PC-9 (cell line): ENCODE measurements at regions not wholly inside any gene's neighbourhood (a gene's known extent, or its start where the extent isn't known, plus 50 kb on each side); places are given as distances from the start of the nearest gene placed in this dataset.

ENCODE experiments used
- BruUV-seq: library from RNA; stranded (reverse); fragments of 400-500 nt; replicated peaks from 2 replicates; lab custom pipeline; 2021; lab: Mats Ljungman, UMichigan
- CTCF ChIA-PET: fragments of 300-600 bp; sonication (Branson Sonifier 250); formaldehyde crosslinking; loops from one replicate; lab custom pipeline; 2022; ENCODE audit warnings: antibody characterized with exemption; lab: Charles Lee
- POLR2A ChIA-PET: fragments of 300-600 bp; sonication (Branson Sonifier 250); formaldehyde crosslinking; loops from one replicate; lab custom pipeline; 2022; ENCODE audit warnings: antibody characterized with exemption; ENCODE audit not compliant: unreplicated experiment; lab: Charles Lee
- DNase-seq, 2 experiments: peaks; one replicate each; pipeline versions ENCODE4 v3.0.0 to v3.0.0-alpha.2; 2015 to 2022; ENCODE audit warnings: mixed read lengths in 1 of 2
- H2AFZ ChIP-seq: fragments of 200-600 bp; sonication (generic); 2 replicates; pipeline ENCODE4 v1.8.1; 2017; ENCODE audit warnings: antibody characterized with exemption
- H3F3A ChIP-seq: fragments of 200-600 bp; sonication (generic); 2 replicates; pipeline ENCODE4 v1.8.1; 2017; ENCODE audit warnings: antibody characterized with exemption, mild to moderate bottlenecking, low read depth; ENCODE audit not compliant: insufficient read depth
- H3K27ac ChIP-seq: fragments of 200-600 bp; sonication (generic); 2 replicates; pipeline ENCODE4 v1.6.1; 2016; ENCODE audit warnings: mixed run types
- H3K27me3 ChIP-seq: fragments of 200-600 bp; sonication (generic); 2 replicates; pipeline ENCODE4 v1.6.1; 2016; ENCODE audit warnings: low read depth, mixed run types; ENCODE audit not compliant: insufficient read depth
- H3K36me3 ChIP-seq: fragments of 200-600 bp; sonication (generic); 2 replicates; pipeline ENCODE4 v1.6.1; 2016; ENCODE audit warnings: low read depth, mixed run types
- H3K4me1 ChIP-seq: fragments of 200-600 bp; sonication (generic); replicated peaks from 2 replicates; pipeline ENCODE4 v1.6.1; 2016; ENCODE audit warnings: mixed run types; ENCODE audit not compliant: insufficient read depth
- H3K4me2 ChIP-seq: fragments of 200-600 bp; sonication (generic); 2 replicates; pipeline ENCODE4 v1.6.1; 2017; ENCODE audit warnings: mixed run types
- H3K4me3 ChIP-seq: fragments of 200-600 bp; sonication (generic); 2 replicates; pipeline ENCODE4 v1.6.1; 2016; ENCODE audit warnings: mixed run types
- H3K79me2 ChIP-seq: fragments of 200-600 bp; sonication (generic); 2 replicates; pipeline ENCODE4 v1.6.1; 2017; ENCODE audit warnings: low read depth, mixed run types
- H3K9me2 ChIP-seq: fragments of 200-600 bp; sonication (generic); 2 replicates; pipeline ENCODE4 v1.8.1; 2017; ENCODE audit warnings: mild to moderate bottlenecking; ENCODE audit not compliant: insufficient read depth
- H3K9me3 ChIP-seq: fragments of 200-600 bp; sonication (generic); 2 replicates; pipeline ENCODE4 v1.8.1; 2016; ENCODE audit warnings: low read depth; ENCODE audit not compliant: insufficient read depth
- H4K20me1 ChIP-seq: fragments of 200-600 bp; sonication (generic); 2 replicates; pipeline ENCODE4 v1.8.1; 2017; ENCODE audit not compliant: insufficient read depth
- EZH2 ChIP-seq: fragments of 200-600 bp; sonication (generic); IDR thresholded peaks from 2 replicates; pipeline ENCODE4 v1.8.0; 2017; ENCODE audit warnings: antibody characterized with exemption, low read depth
- intact Hi-C: fragments of 100-400 bp; cut with micrococcal nuclease; formaldehyde crosslinking; loops from one replicate; pipeline ENCODE4 v1.10.0; 2022; ENCODE audit not compliant: unreplicated experiment
- TF ChIP-seq, protein P1 (sequence below): fragments of 200-600 bp; sonication (generic); conservative IDR thresholded peaks from 2 replicates; pipeline ENCODE4 v1.6.1; 2017; ENCODE audit warnings: mixed run types, antibody characterized with exemption, mild to moderate bottlenecking, moderate library complexity

DNA sequence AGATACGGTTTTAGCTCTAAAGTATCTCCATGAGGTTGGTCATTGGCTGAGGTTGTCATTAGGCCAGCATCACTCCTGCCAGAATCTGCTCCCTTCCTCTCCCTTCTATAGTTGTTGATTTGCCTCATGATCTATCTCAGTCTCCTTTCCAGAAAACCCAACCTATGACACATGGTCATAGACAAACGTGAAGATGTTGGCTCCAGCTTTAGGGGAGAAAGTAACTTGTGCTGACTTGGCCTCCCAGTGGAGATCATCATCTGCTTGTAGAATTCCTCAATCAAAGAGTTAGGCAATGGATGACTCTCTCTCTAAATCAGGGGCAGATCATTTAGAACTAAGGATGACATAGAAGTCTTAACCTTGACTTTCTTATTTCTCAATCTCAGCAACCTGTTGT lies 894.4 kb downstream of the TTLL7 start:
- Histone ChIP-seq H4K20me1 (no peaks in the 10 kb centered on the region), H3F3A (peaks cover 12% of the 10 kb centered on the region; the same call in 1 of the 2 replicates), H3K9me3 (0 out of 2 replicates have a peak, but pooled peaks cover 17% of the 10 kb centered on the region), H3K4me1 (peaks cover 22% of the 10 kb centered on the region), H3K4me2 (no peak overlapping the region), H2AFZ (no peak overlapping the region), H3K27ac (no peak overlapping the region), H3K79me2 (no peaks in the 10 kb centered on the region), H3K36me3 (no peaks in the 10 kb centered on the region), H3K9me2 (no peaks in the 10 kb centered on the region), H3K4me3 (no peak overlapping the region), H3K27me3 (no peaks in the 10 kb centered on the region)
- no peak for DNase-seq
- ChIA-PET CTCF (no interaction called here), POLR2A (no interaction called here)
- BruUV-seq, result no TSS peak
- intact Hi-C loops, result no loop called here
- TF ChIP-seq, protein P1, sequence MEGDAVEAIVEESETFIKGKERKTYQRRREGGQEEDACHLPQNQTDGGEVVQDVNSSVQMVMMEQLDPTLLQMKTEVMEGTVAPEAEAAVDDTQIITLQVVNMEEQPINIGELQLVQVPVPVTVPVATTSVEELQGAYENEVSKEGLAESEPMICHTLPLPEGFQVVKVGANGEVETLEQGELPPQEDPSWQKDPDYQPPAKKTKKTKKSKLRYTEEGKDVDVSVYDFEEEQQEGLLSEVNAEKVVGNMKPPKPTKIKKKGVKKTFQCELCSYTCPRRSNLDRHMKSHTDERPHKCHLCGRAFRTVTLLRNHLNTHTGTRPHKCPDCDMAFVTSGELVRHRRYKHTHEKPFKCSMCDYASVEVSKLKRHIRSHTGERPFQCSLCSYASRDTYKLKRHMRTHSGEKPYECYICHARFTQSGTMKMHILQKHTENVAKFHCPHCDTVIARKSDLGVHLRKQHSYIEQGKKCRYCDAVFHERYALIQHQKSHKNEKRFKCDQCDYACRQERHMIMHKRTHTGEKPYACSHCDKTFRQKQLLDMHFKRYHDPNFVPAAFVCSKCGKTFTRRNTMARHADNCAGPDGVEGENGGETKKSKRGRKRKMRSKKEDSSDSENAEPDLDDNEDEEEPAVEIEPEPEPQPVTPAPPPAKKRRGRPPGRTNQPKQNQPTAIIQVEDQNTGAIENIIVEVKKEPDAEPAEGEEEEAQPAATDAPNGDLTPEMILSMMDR, result no peak
- no peak for TF ChIP-seq EZH2

DNA sequence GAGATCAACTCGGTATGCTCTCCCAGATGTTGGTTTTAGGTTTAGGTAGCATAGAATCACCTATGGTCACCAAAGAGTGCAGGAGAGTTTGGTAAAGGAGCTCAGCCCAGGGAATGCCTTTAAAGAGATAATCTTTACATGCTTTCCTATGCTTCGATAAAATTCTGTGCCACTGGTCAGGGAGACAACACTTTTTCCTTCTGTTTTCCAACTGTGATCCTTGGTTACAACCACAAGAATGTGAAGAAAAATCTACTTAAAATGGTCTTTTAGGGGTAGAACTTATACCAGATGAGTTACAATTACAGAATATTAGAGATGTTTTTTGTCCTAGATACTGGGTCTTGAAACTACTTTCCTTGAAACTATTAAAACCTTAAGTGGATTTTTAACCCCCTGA lies 895.6 kb downstream of the TTLL7 start:
- Histone ChIP-seq H3K27ac (peak overlapping the region; percentile 65), H3K4me3 (no peak overlapping the region), H3K27me3 (no peaks in the 10 kb centered on the region), H3K36me3 (no peaks in the 10 kb centered on the region), H3K4me2 (peak overlapping the region; percentile 18; the same call in 1 of the 2 replicates), H3K79me2 (no peaks in the 10 kb centered on the region), H3K4me1 (peaks cover 34% of the 10 kb centered on the region), H3K9me3 (0 out of 2 replicates have a peak, but pooled peaks cover 17% of the 10 kb centered on the region), H3K9me2 (no peaks in the 10 kb centered on the region), H4K20me1 (no peaks in the 10 kb centered on the region), H3F3A (peaks cover 21% of the 10 kb centered on the region), H2AFZ (no peak overlapping the region)
- DNase-seq, result no peak
- BruUV-seq, result no TSS peak
- ChIA-PET CTCF (interaction anchor here (0.7 kb wide), 1 partner anchor 24 kb away, joined by 3 read pairs; no protein-coding TSS in a partner anchor), POLR2A (no interaction called here)
- TF ChIP-seq, protein P1, result no peak
- no peak for TF ChIP-seq EZH2
- intact Hi-C loops, result no loop called here

DNA sequence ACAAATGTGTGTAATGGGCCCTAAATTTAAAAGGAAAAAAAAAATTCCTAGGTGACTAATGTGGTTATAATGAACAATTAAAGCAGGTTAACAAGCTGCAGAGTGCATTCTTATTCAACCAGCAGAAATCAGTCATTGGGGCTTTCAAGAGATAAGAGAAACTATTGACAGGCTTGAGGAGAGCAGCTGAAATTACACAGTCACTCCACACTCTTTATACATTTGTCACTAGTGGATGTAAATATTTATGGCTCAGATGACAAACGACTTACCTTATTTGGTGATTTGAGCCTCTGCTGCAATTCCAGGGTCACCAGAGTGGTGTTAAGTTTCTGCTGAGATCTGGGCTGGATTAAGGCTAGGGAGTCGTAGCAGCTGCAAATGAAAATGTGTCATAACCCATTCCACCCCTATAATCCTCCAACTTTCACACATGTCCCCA lies 896.3 kb downstream of the TTLL7 start:
- Histone ChIP-seq H3K4me1 (peaks cover 41% of the 10 kb centered on the region), H3K4me2 (peak overlapping the region; percentile 18), H3K9me3 (0 out of 2 replicates have a peak, but pooled peaks cover 17% of the 10 kb centered on the region), H3K79me2 (no peaks in the 10 kb centered on the region), H3K27ac (peak overlapping the region; percentile 65), H4K20me1 (no peaks in the 10 kb centered on the region), H3K9me2 (no peaks in the 10 kb centered on the region), H3K4me3 (no peak overlapping the region), H2AFZ (no peak overlapping the region), H3K36me3 (no peaks in the 10 kb centered on the region), H3K27me3 (no peaks in the 10 kb centered on the region), H3F3A (peaks cover 25% of the 10 kb centered on the region)
- DNase-seq, result peak; percentile 45 to 97
- intact Hi-C loops, result loop anchor here (1.0 kb wide), 1 partner anchor 47 kb away; no protein-coding TSS in a partner anchor
- ChIA-PET CTCF (interaction anchor here (0.7 kb wide), 2 partner anchors 25 to 328 kb away, joined by 3 read pairs; no protein-coding TSS in a partner anchor), POLR2A (no interaction called here)
- BruUV-seq, result no TSS peak
- no peak for TF ChIP-seq EZH2
- TF ChIP-seq, protein P1, result no peak
